GM23338 (cell line): ENCODE measurements at regions not wholly inside any gene's neighbourhood (a gene's known extent, or its start where the extent isn't known, plus 50 kb on each side); places are given as distances from the start of the nearest gene placed in this dataset.

Experiments
- ATAC-seq: fragments of 200-7000 bp; cut with Tn5 transposase; 3 replicates; pipeline ENCODE4 v1.9.1; 2020
- DNase-seq: peaks from one replicate; pipeline ENCODE4 v3.0.0-alpha.2; 2015; ENCODE audit warnings: low spot score
- H2AFZ ChIP-seq: fragments of 200-600 bp; sonication (generic); 2 replicates; pipeline ENCODE4 v1.8.0; 2016; ENCODE audit warnings: antibody characterized with exemption, mild to moderate bottlenecking, moderate library complexity
- H3F3A ChIP-seq: fragments of 200-600 bp; sonication (generic); replicated peaks from 2 replicates; pipeline ENCODE4 v1.8.0; 2017; ENCODE audit warnings: antibody characterized with exemption, mixed run types, low read depth
- H3K27ac ChIP-seq: fragments of 200-600 bp; sonication (generic); 2 replicates; pipeline ENCODE4 v1.6.1; 2016; ENCODE audit warnings: low read depth
- H3K27me3 ChIP-seq: fragments of 200-600 bp; sonication (generic); 2 replicates; pipeline ENCODE4 v1.8.0; 2016; ENCODE audit warnings: mild to moderate bottlenecking, mixed run types, moderate library complexity; ENCODE audit not compliant: insufficient read depth
- H3K36me3 ChIP-seq: fragments of 200-600 bp; sonication (generic); 2 replicates; pipeline ENCODE4 v1.8.0; 2016; ENCODE audit warnings: mild to moderate bottlenecking; ENCODE audit not compliant: insufficient read depth
- H3K4me1 ChIP-seq: fragments of 200-600 bp; sonication (generic); 2 replicates; pipeline ENCODE4 v1.8.0; 2016; ENCODE audit warnings: mild to moderate bottlenecking, moderate library complexity; ENCODE audit not compliant: insufficient read depth
- H3K4me2 ChIP-seq: fragments of 200-600 bp; sonication (generic); 2 replicates; pipeline ENCODE4 v1.7.1; 2017; ENCODE audit warnings: mixed run types
- H3K4me3 ChIP-seq: fragments of 200-600 bp; sonication (generic); 2 replicates; pipeline ENCODE4 v1.6.1; 2016; ENCODE audit warnings: mixed run types
- H3K79me2 ChIP-seq: fragments of 200-600 bp; sonication (generic); replicated peaks from 2 replicates; pipeline ENCODE4 v1.8.0; 2017; ENCODE audit warnings: mild to moderate bottlenecking; ENCODE audit not compliant: insufficient read depth
- H3K9me2 ChIP-seq: fragments of 200-600 bp; sonication (generic); 2 replicates; pipeline ENCODE4 v1.8.0; 2017; ENCODE audit not compliant: insufficient read depth
- H4K20me1 ChIP-seq: fragments of 200-600 bp; sonication (generic); replicated peaks from 2 replicates; pipeline ENCODE4 v1.8.0; 2017; ENCODE audit warnings: mild to moderate bottlenecking; ENCODE audit not compliant: insufficient read depth
- H3K27ac Mint-ChIP-seq: 2 replicates; pipeline ENCODE4 v1.8.0; 2020; ENCODE audit warnings: inconsistent platforms, mild to moderate bottlenecking, moderate library complexity, mixed read lengths
- H3K27me3 Mint-ChIP-seq: 3 replicates; pipeline ENCODE4 v1.8.0; 2022; ENCODE audit warnings: low read depth, mild to moderate bottlenecking, moderate library complexity, mixed read lengths, inconsistent platforms; ENCODE audit not compliant: insufficient read depth, poor library complexity
- H3K36me3 Mint-ChIP-seq: 3 replicates; pipeline ENCODE4 v1.8.0; 2021; ENCODE audit warnings: low read depth, mild to moderate bottlenecking, inconsistent platforms, moderate library complexity, mixed read lengths
- H3K4me1 Mint-ChIP-seq: 3 replicates; pipeline ENCODE4 v1.8.0; 2020; ENCODE audit warnings: mild to moderate bottlenecking, inconsistent platforms, mixed read lengths
- H3K4me3 Mint-ChIP-seq: 3 replicates; pipeline ENCODE4 v1.8.0; 2021; ENCODE audit warnings: moderate library complexity, mild to moderate bottlenecking, inconsistent platforms, mixed read lengths
- H3K9me3 Mint-ChIP-seq: 3 replicates; pipeline ENCODE4 v1.8.0; 2020; ENCODE audit warnings: moderate library complexity, mild to moderate bottlenecking, inconsistent platforms, mixed read lengths
- EZH2 ChIP-seq: fragments of 200-600 bp; sonication (generic); IDR thresholded peaks from one replicate; pipeline ENCODE4 v1.8.0; 2017; ENCODE audit warnings: antibody characterized with exemption, mild to moderate bottlenecking, low read depth; ENCODE audit not compliant: unreplicated experiment
- JUNB ChIP-seq: IDR thresholded peaks from one replicate; pipeline ENCODE4 v1.6.1; 2016; ENCODE audit warnings: antibody characterized with exemption; ENCODE audit not compliant: unreplicated experiment
- NANOG ChIP-seq: IDR thresholded peaks from 2 replicates; pipeline ENCODE4 v1.6.1; 2016; ENCODE audit warnings: antibody characterized with exemption, borderline replicate concordance
- POLR2AphosphoS5 ChIP-seq: IDR thresholded peaks from 2 replicates; pipeline ENCODE4 v1.6.1; 2016; ENCODE audit warnings: antibody characterized with exemption, low read depth
- REST ChIP-seq: IDR thresholded peaks from one replicate; pipeline ENCODE4 v1.6.1; 2018; ENCODE audit warnings: antibody characterized with exemption; ENCODE audit not compliant: unreplicated experiment
- ZNF114 ChIP-seq: fragments of 250-450 bp; sonication (Bioruptor Pico); IDR thresholded peaks from 2 replicates; pipeline ENCODE4 v1.5.0; 2020; ENCODE audit warnings: mild to moderate bottlenecking, moderate library complexity
- TF ChIP-seq, protein P1 (sequence below), 2 experiments: fragments of 200-600 bp in 1 of 2; sonication (generic) in 1 of 2; conservative IDR thresholded peaks; 2 replicates each; pipeline versions ENCODE4 v1.5.1 to v1.6.1; 2016 to 2017; ENCODE audit warnings: antibody characterized with exemption in 2 of 2, low read depth in 2 of 2, mild to moderate bottlenecking in 2 of 2, moderate library complexity in 1 of 2

- Histone ChIP-seq H3K27ac (no peak overlapping the region), H3K4me3 (no peak overlapping the region), H3K36me3 (no peaks in the 10 kb centered on the region), H3K9me2 (no peaks in the 10 kb centered on the region), H3K27me3 (no peaks in the 10 kb centered on the region), H3K4me2 (no peak overlapping the region), H3K4me1 (no peaks in the 10 kb centered on the region), H4K20me1 (no peaks in the 10 kb centered on the region), H2AFZ (no peak overlapping the region), H3F3A (no peaks in the 10 kb centered on the region), H3K79me2 (no peaks in the 10 kb centered on the region)
- peaks cover 24% of the 10 kb centered on the region for H3K27me3 Mint-ChIP-seq
- no peaks in the 10 kb centered on the region; the same call in 1 of the 3 replicates for H3K9me3 Mint-ChIP-seq
- no peaks in the 10 kb centered on the region; the same call in 2 of the 3 replicates for H3K36me3 Mint-ChIP-seq
- peaks cover 36% of the 10 kb centered on the region for H3K4me1 Mint-ChIP-seq
- TF ChIP-seq REST: no peak
- no peak for TF ChIP-seq JUNB
- no peak for TF ChIP-seq EZH2
- no peak for TF ChIP-seq POLR2AphosphoS5
- no peak for ATAC-seq
- no peak for DNase-seq
- H3K27ac Mint-ChIP-seq: no peak overlapping the region
- H3K4me3 Mint-ChIP-seq: no peak overlapping the region
Observed at GRCh38 chr15:77860071-77860691, 217.3 kb downstream of the TBC1D2B start.

DNA sequence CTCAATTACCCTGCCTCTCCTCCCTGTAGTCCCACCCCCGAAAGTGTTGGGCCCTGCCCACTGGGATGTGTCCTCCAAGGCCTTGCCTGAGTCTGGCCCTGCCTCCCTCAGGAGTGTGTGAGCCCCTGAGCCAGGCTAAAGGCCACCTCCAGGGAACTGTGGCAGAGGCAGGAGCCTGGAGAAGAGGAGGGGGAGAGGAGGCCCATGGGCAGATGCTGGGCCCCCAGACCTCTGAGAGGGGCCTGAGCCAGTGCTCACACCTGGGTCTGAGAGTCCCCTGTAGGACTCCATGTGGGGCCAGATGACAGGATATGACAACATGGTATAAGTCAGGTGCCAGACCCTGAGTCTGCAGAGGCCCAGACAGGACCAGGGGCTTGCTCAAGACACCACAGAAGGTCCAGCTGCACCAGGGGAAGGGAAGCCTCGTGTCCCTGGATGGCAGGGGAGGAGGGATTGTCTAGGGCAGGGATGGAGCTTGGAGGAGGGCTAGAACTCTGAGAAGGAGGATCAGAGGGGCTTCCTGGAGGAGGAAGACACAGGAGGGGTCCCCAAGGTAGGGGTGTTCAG lies 217.9 kb downstream of the TBC1D2B start:
- no peaks in the 10 kb centered on the region; the same call in 1 of the 3 replicates for H3K9me3 Mint-ChIP-seq
- ATAC-seq (peak; percentile 82), DNase-seq (peak; percentile 38)
- H3K79me2 ChIP-seq: no peaks in the 10 kb centered on the region
- no peak overlapping the region for H3K4me3 ChIP-seq
- H3K27me3 ChIP-seq: no peaks in the 10 kb centered on the region
- no peaks in the 10 kb centered on the region for H4K20me1 ChIP-seq
- H3K27me3 Mint-ChIP-seq: peaks cover 24% of the 10 kb centered on the region
- H3K4me2 ChIP-seq: no peak overlapping the region
- H3K4me1 Mint-ChIP-seq: peaks cover 35% of the 10 kb centered on the region
- H3K9me2 ChIP-seq: no peaks in the 10 kb centered on the region
- H2AFZ ChIP-seq: no peak overlapping the region
- no peaks in the 10 kb centered on the region for H3K4me1 ChIP-seq
- H3K27ac ChIP-seq: no peak overlapping the region
- no peaks in the 10 kb centered on the region for H3K36me3 ChIP-seq
- H3F3A ChIP-seq: no peaks in the 10 kb centered on the region
- H3K27ac Mint-ChIP-seq: no peak overlapping the region
- no peaks in the 10 kb centered on the region; the same call in 2 of the 3 replicates for H3K36me3 Mint-ChIP-seq
- no peak overlapping the region for H3K4me3 Mint-ChIP-seq
- no peak for TF ChIP-seq NANOG
- no peak for TF ChIP-seq ZNF114
- no peak for TF ChIP-seq EZH2
- TF ChIP-seq, protein P1, sequence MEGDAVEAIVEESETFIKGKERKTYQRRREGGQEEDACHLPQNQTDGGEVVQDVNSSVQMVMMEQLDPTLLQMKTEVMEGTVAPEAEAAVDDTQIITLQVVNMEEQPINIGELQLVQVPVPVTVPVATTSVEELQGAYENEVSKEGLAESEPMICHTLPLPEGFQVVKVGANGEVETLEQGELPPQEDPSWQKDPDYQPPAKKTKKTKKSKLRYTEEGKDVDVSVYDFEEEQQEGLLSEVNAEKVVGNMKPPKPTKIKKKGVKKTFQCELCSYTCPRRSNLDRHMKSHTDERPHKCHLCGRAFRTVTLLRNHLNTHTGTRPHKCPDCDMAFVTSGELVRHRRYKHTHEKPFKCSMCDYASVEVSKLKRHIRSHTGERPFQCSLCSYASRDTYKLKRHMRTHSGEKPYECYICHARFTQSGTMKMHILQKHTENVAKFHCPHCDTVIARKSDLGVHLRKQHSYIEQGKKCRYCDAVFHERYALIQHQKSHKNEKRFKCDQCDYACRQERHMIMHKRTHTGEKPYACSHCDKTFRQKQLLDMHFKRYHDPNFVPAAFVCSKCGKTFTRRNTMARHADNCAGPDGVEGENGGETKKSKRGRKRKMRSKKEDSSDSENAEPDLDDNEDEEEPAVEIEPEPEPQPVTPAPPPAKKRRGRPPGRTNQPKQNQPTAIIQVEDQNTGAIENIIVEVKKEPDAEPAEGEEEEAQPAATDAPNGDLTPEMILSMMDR (conservative IDR thresholded peaks at IDR 0.05; ENCODE audit: low read depth in 2 of 2): no peak
